Body of pancreas (tissue), 4 donors: ENCODE measurements at regions not wholly inside any gene's neighbourhood (a gene's known extent, or its start where the extent isn't known, plus 50 kb on each side); places are given as distances from the start of the nearest gene placed in this dataset.

Source experiments
- CTCF ChIP-seq, 7 experiments: fragments of 450-650 bp in 4 of 7; fragments of 200-600 bp in 3 of 7; sonication (generic) in 3 of 7; IDR thresholded peaks; one replicate each; pipeline ENCODE4 v1.5.1; 2016 to 2019; ENCODE audit warnings: antibody characterized with exemption in 7 of 7
- POLR2A ChIP-seq, 3 donors: fragments of 450-650 bp; IDR thresholded peaks; one replicate each; pipeline ENCODE4 v1.6.1; 2016; ENCODE audit warnings: antibody characterized with exemption in 3 of 3, mild to moderate bottlenecking in 2 of 3

GRCh38 chr16:11412175-11412904, 67.1 kb downstream of the RMI2 start:
- TF ChIP-seq CTCF (IDR thresholded peaks at IDR 0.05) (no peak), POLR2A (IDR thresholded peaks at IDR 0.05) (no peak)
